GM12878 (cell line): ENCODE measurements at regions not wholly inside any gene's neighbourhood (a gene's known extent, or its start where the extent isn't known, plus 50 kb on each side); places are given as distances from the start of the nearest gene placed in this dataset.

Source experiments
- CHD2 ChIP-seq: IDR thresholded peaks from 2 replicates; pipeline ENCODE4 v1.6.1; 2011; ENCODE audit warnings: low read depth, low read length, improper control_type of control experiment, borderline replicate concordance
- CTCF ChIP-seq, 3 experiments: IDR thresholded peaks in 2 of 3; conservative IDR thresholded peaks in 1 of 3; 2 replicates each; pipeline ENCODE4 v1.5.1; 2011; ENCODE audit warnings: low read depth in 3 of 3, low read length in 3 of 3, mild to moderate bottlenecking in 3 of 3, control low read depth in 2 of 3, moderate library complexity in 2 of 3, inconsistent platforms in 1 of 3, mixed read lengths in 1 of 3; ENCODE audit not compliant: control insufficient read depth in 2 of 3, insufficient read depth in 1 of 3; ENCODE audit errors: extremely low read depth in 1 of 3
- ESRRA ChIP-seq: IDR thresholded peaks from 2 replicates; pipeline ENCODE4 v1.6.1; 2012; ENCODE audit warnings: mild to moderate bottlenecking, low read length, improper control_type of control experiment
- POLR2A ChIP-seq: IDR thresholded peaks from 2 replicates; pipeline ENCODE4 v1.6.1; 2011; ENCODE audit warnings: low read depth, mild to moderate bottlenecking, low read length
- SRF ChIP-seq, 2 experiments: IDR thresholded peaks; 2 replicates each; pipeline ENCODE4 v1.6.1; 2011; ENCODE audit warnings: low read depth in 2 of 2, low read length in 2 of 2, mild to moderate bottlenecking in 1 of 2, moderate library complexity in 1 of 2
- ZBTB11 ChIP-seq: fragments of 450-650 bp; formaldehyde crosslinking; IDR thresholded peaks from 2 replicates; pipeline ENCODE4 v1.5.0; 2022; ENCODE audit warnings: mild to moderate bottlenecking, missing genetic modification characterization

GRCh38 chr10:107848726-107849360 is 684.3 kb upstream of the SORCS1 start:
- no peak for TF ChIP-seq ESRRA
- no peak for TF ChIP-seq SRF (IDR thresholded peaks at IDR 0.05; ENCODE audit: low read depth in 2 of 2, low read length in 2 of 2)
- TF ChIP-seq CTCF (IDR thresholded peaks at IDR 0.05 in 2 of 3, conservative IDR thresholded peaks at IDR 0.05 in 1 of 3; ENCODE audit: control insufficient read depth in 2 of 3, extremely low read depth in 1 of 3, insufficient read depth in 1 of 3, low read depth in 3 of 3, low read length in 3 of 3) = no peak
- no peak for TF ChIP-seq ZBTB11 (CRISPR knock-in tag)
- no peak for TF ChIP-seq CHD2
- no peak for TF ChIP-seq POLR2A
